IPS-20b (cell line): ENCODE measurements at regions not wholly inside any gene's neighbourhood (a gene's known extent, or its start where the extent isn't known, plus 50 kb on each side); places are given as distances from the start of the nearest gene placed in this dataset.
"Not testable (repeated sequence)": the region's sequence is repeated elsewhere in the genome, so short reads cannot be mapped to it uniquely, and the experiment has no call there.

Source experiments
- H3K27ac ChIP-seq: one replicate; pipeline ENCODE4 v1.5.1; 2013; ENCODE audit warnings: low read length
- H3K27me3 ChIP-seq: 2 replicates; pipeline ENCODE4 v1.6.1; 2013; ENCODE audit warnings: mild to moderate bottlenecking, low read length, inconsistent platforms; ENCODE audit not compliant: insufficient read depth
- H3K36me3 ChIP-seq: 2 replicates; pipeline ENCODE4 v1.6.1; 2013; ENCODE audit warnings: low read depth, mild to moderate bottlenecking, inconsistent platforms, low read length, moderate library complexity; ENCODE audit not compliant: insufficient read depth
- H3K4me1 ChIP-seq: 2 replicates; pipeline ENCODE4 v1.6.1; 2013; ENCODE audit warnings: mild to moderate bottlenecking, control low read depth, inconsistent platforms, low read length, moderate library complexity; ENCODE audit not compliant: insufficient read depth
- H3K4me3 ChIP-seq: 2 replicates; pipeline ENCODE4 v1.5.1; 2013; ENCODE audit warnings: mild to moderate bottlenecking, low read length, inconsistent platforms
- H3K9ac ChIP-seq: 2 replicates; pipeline ENCODE4 v1.6.1; 2013; ENCODE audit warnings: low read depth, mild to moderate bottlenecking, inconsistent platforms, low read length, moderate library complexity
- H3K9me3 ChIP-seq: 2 replicates; pipeline ENCODE4 v1.6.1; 2013; ENCODE audit warnings: mild to moderate bottlenecking, low read depth, low read length, inconsistent platforms; ENCODE audit not compliant: insufficient read depth

DNA sequence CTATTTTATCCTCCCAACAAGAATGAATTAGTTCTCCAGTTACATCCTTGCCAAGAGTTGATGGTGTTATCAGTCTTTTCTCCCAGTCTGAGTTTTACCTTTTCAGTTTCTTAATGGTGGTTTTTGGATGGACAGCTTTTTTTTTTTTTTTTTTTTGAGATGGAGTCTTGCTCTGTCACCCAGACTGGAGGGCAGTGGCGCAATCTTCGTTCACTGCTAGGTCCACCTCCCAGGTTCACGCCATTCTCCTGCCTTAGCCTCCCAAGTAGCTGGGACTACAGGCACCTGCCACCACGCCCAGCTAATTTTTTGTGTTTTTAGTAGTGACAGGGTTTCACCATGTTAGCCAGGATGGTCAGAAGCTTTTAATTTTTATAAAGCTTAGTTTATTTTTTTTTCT, 133.0 kb downstream of the FOXD4L6 start:
- H3K4me3 ChIP-seq, H3K27me3 ChIP-seq, H3K36me3 ChIP-seq, H3K4me1 ChIP-seq, H3K9me3 ChIP-seq, H3K27ac ChIP-seq, H3K9ac ChIP-seq: not testable (repeated sequence)

DNA sequence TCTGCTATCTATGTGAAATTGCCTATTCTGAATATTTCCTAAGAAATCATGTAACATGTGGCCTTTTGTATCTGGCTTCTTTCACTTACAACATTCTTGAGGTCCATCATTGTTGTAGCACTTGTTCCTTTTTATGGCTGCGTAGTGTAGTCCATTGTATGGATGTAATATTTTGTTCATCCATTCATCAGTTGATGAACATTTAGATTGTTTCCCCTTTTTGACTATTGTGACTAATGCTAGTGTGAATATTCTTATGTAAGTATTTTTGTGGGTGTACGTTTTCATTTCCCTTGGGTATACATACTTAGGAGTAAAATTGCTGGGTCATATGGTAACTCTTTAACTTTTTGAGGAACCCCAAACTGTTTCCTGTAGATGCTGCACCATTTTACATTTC, 134.6 kb downstream of the FOXD4L6 start:
- H3K9ac ChIP-seq, H3K4me1 ChIP-seq, H3K27ac ChIP-seq, H3K9me3 ChIP-seq, H3K36me3 ChIP-seq, H3K27me3 ChIP-seq, H3K4me3 ChIP-seq: not testable (repeated sequence)

DNA sequence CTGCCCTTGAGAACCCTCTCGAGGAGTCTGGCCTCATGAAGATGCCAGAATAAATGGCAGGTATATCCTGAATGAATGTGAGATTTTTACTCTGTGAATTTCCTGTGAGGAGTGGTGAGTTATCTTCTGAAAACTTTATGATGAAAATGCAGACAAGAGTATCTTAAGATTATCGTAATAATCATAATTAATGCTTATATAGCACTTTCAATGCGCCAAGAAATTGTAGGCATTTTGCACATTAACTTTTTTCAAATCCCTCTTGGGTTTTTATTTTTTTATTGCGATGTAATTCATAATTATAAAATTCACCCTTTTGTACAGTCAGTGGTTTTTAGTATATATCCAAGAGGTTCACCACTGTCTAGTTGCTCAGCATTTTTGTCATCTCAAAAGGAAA, 135.1 kb downstream of the FOXD4L6 start:
- peak overlapping the region; percentile 86; the same call in 1 of the 2 replicates for H3K4me3 ChIP-seq
- H3K9ac ChIP-seq, H3K27ac ChIP-seq, H3K36me3 ChIP-seq, H3K9me3 ChIP-seq, H3K27me3 ChIP-seq, H3K4me1 ChIP-seq: not testable (repeated sequence)

DNA sequence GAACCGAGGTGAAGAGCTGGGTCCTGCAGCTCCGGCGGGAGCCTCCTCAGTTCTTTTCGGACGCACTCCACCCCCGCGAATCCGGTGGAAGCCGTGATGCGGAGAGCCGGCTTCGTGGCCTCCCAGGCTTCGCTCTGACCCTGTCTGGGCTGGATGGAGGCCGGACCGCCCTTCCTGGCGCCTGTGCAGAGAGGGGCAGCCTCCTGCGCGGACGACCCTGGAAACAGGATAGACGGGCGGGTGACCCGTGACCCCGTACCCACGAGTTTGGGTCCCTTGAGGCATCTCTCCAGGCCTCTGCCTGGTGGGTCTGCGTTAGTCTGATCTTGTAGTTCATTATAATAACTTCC, 136.0 kb downstream of the FOXD4L6 start:
- not testable (repeated sequence) for H3K27me3 ChIP-seq, H3K4me1 ChIP-seq, H3K9me3 ChIP-seq, H3K36me3 ChIP-seq
- Histone ChIP-seq H3K9ac (peak overlapping the region; percentile 93), H3K4me3 (peak overlapping the region; percentile 86), H3K27ac (peak overlapping the region; percentile 76)

DNA sequence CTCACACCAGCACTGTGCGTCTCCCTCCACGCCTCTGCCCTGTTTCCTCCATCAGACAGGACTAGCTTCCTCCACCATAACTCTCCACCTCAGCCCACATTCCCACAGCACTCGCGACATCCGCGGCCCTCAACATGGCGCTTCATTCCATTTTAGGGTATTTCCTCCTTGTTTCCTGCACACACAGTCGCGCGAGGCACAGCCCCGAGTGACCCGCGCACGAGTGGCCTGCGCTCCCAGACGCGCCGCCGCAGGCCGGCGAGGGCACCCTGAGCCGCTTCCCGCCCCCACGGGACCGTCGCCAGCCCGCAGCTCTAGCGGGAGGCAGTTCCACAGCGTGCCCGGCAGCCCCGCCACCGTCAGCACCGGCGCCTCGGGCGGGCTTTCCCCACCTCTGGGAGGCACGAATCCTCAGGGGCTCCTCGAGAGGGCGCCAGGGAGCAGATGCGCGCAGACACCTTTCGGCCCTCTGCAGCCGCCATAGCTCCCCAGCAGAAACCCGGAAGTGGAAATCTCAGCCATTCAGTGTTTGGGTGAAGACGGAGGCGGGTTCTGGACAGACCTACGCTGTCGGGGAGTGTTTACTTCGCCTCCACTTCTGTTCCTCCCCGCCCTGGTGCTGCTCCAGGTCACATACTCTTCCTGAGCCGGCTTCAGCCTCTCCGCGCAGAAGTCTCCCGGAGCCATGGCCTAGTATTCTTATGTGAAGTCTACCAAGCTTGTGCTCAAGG, 136.6 kb downstream of the FOXD4L6 start:
- not testable (repeated sequence) for H3K36me3 ChIP-seq, H3K27me3 ChIP-seq, H3K4me1 ChIP-seq, H3K9me3 ChIP-seq
- Histone ChIP-seq H3K9ac (peak overlapping the region; percentile 93), H3K27ac (peak overlapping the region; percentile 76), H3K4me3 (peak overlapping the region; percentile 86)

DNA sequence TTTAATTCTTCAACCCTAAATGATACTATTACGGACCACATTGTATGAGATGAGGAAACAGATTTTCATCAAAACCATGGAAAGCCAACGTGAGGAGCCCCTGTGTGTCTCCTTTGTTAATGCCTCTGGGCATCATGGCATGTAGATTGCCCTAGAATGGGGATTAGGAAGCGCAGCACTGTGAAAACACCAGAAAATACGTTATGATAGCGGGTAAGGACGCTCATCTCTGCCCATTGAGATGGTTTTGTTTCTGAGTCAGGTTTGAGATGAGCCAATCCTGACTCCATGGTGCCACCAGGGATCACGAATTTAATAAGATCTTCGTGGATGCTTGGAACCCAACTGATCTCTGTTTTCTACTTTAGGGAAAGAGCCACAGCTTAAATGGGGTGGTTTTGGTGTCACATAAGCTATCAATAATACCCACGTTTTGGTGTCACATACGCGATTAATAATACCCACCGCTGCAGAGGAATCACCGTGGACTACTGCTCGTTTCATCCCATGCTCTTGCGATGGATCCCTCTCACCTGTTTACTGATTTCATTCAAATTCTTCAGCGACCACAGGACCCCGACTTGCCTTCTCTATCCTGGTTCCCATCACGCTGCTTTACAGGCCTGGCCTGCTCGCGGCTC, 137.3 kb downstream of the FOXD4L6 start:
- H3K36me3 ChIP-seq, H3K4me1 ChIP-seq, H3K27me3 ChIP-seq, H3K9me3 ChIP-seq, H3K27ac ChIP-seq: not testable (repeated sequence)
- H3K9ac ChIP-seq, result peak overlapping the region; percentile 92
- H3K4me3 ChIP-seq, result peak overlapping the region; percentile 86

DNA sequence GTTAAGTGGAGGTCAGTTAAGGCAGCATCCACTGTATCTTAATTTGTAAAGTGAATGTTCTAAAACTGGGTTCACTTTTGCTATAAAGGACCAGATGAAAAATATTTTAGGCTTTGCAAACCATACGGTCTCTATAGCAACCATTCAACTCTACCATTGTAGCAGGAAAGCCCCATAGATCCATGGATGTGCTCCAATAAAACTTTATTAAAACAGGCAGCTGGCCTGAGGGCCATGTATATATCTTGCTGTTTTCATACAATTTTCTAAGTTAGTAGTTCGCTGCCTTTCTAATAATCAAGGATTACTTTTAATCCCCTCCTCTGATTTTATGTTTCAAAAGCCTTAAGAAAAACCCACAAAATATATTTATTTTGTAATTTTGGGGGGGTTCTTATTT, 142.1 kb downstream of the FOXD4L6 start:
- H3K36me3 ChIP-seq, H3K27ac ChIP-seq, H3K4me1 ChIP-seq, H3K4me3 ChIP-seq, H3K9ac ChIP-seq, H3K9me3 ChIP-seq, H3K27me3 ChIP-seq: not testable (repeated sequence)

DNA sequence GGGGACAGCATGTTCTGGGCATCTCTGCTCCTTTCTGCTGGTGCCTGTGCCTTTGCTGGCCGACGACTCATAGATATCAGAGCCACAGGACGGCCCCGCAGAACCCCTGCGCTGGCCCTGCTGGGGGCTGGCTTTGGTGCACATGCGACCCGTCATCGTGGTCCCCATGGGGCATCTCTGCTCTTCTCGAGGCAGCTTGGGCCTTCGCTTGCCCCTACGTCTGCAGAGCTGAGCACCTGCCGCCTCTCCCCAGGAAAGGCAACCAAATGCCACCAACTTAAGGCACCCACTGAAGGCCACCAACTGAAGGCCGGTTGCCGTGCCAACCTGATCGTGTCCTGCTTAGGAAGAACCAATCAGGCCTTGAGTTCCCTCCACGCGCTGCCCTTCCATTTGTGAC, 153.1 kb downstream of the FOXD4L6 start:
- H3K9ac ChIP-seq, H3K27me3 ChIP-seq, H3K4me1 ChIP-seq, H3K27ac ChIP-seq, H3K4me3 ChIP-seq, H3K36me3 ChIP-seq, H3K9me3 ChIP-seq: not testable (repeated sequence)

DNA sequence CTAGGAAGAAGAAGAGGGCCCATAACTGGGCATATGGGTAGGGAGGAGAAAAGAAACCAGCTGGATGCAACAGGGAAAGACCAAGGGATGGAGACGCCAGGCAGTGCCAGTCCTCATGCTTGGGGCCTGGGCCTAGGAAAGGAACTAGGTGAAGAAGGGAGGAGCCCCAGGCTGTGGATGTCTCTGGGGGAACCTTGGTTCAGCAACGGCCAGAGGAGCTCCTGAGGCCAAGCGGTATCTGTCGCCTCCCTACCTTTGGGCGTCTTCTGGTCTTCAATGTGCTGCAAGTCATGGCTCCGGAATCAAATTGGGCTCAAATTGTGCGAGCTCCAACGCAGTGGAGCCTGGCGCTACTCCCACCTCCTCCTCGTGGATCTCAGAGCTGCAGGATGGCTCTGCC, 153.6 kb downstream of the FOXD4L6 start:
- not testable (repeated sequence) for H3K4me3 ChIP-seq, H3K9me3 ChIP-seq, H3K4me1 ChIP-seq, H3K27me3 ChIP-seq, H3K9ac ChIP-seq, H3K27ac ChIP-seq, H3K36me3 ChIP-seq

DNA sequence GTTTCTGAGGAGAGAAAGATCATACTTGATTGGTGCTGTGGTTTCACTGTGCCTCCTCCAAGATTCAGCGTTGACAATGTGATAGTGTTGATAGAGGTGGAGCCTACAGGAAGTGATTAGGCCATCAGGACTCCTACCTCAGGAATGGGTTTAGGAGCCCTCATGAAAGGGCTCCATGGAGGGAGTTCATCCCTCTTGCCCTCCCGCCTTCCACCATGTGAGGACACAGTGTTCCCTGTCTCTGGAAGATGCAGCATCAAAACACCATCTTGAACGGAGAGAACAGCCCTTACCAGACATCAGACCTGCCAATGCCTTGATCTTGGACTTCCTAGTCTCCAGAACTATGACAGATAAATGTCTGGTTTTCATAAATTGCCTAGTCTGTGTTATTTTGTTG, 156.7 kb downstream of the FOXD4L6 start:
- H3K9ac ChIP-seq, H3K9me3 ChIP-seq, H3K36me3 ChIP-seq, H3K4me1 ChIP-seq, H3K27me3 ChIP-seq, H3K4me3 ChIP-seq, H3K27ac ChIP-seq: not testable (repeated sequence)

DNA sequence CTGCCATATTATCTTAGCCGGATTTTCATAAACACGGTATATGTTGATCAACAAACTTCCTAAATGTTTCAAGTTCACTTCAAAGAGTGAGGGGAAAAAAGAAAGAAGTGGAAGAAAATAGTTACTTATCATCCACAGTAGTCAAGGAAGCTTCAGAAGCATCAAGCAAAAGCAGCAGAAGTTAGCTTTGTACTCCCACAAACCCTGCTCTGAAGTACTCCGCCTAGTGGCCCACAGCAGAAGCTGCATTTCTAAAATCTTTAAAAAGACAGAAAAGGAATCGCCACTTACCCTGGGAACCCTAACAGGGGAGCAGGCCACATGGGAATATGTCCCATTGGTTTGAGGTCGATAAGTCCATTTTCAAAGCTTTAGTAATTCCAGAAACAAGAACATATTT, 158.1 kb downstream of the FOXD4L6 start:
- not testable (repeated sequence) for H3K27me3 ChIP-seq, H3K4me1 ChIP-seq, H3K9ac ChIP-seq, H3K4me3 ChIP-seq, H3K36me3 ChIP-seq, H3K27ac ChIP-seq, H3K9me3 ChIP-seq

DNA sequence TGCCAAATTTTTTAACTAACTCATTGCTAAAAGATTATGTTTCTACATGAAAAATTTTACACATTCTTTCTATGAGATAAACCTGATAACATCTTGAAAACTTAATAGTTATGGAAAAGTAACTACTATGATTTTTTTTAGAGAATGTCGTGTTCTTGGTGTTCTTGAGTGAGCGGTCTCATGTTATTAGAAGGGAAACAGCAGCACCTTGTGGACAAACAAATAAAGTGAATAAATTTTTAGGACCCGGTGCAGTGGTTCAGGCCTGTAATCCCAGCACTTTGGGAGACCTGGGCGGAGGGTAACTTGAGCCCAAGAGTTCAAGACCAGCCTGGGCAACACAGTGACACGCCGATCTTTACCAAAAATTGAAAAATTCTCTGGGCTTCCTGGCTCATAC, 166.0 kb downstream of the FOXD4L6 start:
- not testable (repeated sequence) for H3K4me1 ChIP-seq, H3K36me3 ChIP-seq, H3K27me3 ChIP-seq, H3K27ac ChIP-seq, H3K9ac ChIP-seq, H3K9me3 ChIP-seq, H3K4me3 ChIP-seq
